ENCODE measurements at regions not wholly inside any gene's neighbourhood (a gene's known extent, or its start where the extent isn't known, plus 50 kb on each side); places are given as distances from the start of the nearest gene placed in this dataset.

DNA sequence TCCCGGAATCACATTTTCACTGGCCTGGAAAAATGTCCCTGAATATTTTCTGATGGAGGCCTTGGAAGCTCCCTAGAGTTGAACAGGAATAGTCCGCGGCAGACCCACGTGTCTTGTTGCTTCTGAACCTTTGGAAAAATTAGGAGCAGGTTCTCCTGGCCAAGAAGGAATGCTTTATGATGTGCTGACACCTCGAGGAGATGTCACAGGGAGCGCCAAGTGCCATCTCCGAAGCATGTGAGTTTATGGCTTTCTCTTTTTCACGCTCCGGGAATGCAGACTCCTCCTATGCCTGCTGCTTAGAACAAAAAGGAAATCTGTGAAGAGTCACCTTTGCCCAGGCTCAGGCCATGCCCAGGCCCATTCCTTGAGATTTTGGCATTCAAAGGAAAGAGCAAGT lies 84.6 kb downstream of the BOD1 start:
- Histone ChIP-seq H3K4me3 (no peak overlapping the region), H3K4me1 (no peaks in the 10 kb centered on the region), H3K36me3 (ENCODE audit: low read depth, missing control alignments) (no peaks in the 10 kb centered on the region), H3K9me3 (no peaks in the 10 kb centered on the region), H3K27me3 (no peaks in the 10 kb centered on the region), H3K27ac (no peak overlapping the region)
- no peak for DNase-seq
- 69 to 79% methylated on average over 9 of the region's 9 CpGs for WGBS, 2 donors
- intact Hi-C loops (cut with DNase I; ENCODE audit: low total_unique reads): no loop called here
- TF ChIP-seq, protein P1, sequence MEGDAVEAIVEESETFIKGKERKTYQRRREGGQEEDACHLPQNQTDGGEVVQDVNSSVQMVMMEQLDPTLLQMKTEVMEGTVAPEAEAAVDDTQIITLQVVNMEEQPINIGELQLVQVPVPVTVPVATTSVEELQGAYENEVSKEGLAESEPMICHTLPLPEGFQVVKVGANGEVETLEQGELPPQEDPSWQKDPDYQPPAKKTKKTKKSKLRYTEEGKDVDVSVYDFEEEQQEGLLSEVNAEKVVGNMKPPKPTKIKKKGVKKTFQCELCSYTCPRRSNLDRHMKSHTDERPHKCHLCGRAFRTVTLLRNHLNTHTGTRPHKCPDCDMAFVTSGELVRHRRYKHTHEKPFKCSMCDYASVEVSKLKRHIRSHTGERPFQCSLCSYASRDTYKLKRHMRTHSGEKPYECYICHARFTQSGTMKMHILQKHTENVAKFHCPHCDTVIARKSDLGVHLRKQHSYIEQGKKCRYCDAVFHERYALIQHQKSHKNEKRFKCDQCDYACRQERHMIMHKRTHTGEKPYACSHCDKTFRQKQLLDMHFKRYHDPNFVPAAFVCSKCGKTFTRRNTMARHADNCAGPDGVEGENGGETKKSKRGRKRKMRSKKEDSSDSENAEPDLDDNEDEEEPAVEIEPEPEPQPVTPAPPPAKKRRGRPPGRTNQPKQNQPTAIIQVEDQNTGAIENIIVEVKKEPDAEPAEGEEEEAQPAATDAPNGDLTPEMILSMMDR (IDR thresholded peaks at IDR 0.05): no peak
- no peak for TF ChIP-seq POLR2A (IDR thresholded peaks at IDR 0.05)

DNA sequence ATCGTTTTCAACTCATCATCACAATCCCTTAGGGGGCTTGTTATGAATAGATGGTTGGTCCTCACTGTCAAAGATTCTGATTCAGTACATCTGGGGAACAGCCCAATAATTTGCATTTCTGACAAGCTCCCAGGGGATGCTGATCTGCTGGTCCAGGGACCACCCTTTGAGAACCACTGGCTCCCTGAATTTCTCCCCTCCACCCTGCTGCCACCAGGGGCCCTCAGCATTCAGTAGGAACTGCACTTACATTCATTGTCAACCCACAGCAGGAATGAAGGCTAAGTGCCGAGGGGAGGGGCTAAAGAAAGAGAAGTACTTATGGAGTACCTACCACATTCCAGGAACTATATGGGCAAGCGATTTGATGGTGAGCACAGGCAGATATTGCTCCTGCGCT lies 85.9 kb downstream of the BOD1 start:
- intact Hi-C loops (cut with DNase I; ENCODE audit: low total_unique reads): no loop called here
- H3K4me3 ChIP-seq: no peak overlapping the region
- H3K27ac ChIP-seq: no peak overlapping the region
- TF ChIP-seq, protein P1 (IDR thresholded peaks at IDR 0.05): no peak
- no peak for TF ChIP-seq POLR2A (IDR thresholded peaks at IDR 0.05)
- no peaks in the 10 kb centered on the region for H3K4me1 ChIP-seq
- H3K36me3 ChIP-seq (ENCODE audit: low read depth, missing control alignments): no peaks in the 10 kb centered on the region
- 85 to 90% methylated on average over 4 of the region's 4 CpGs for WGBS, 2 donors
- no peak for DNase-seq
- H3K9me3 ChIP-seq: no peaks in the 10 kb centered on the region
- no peaks in the 10 kb centered on the region for H3K27me3 ChIP-seq

DNA sequence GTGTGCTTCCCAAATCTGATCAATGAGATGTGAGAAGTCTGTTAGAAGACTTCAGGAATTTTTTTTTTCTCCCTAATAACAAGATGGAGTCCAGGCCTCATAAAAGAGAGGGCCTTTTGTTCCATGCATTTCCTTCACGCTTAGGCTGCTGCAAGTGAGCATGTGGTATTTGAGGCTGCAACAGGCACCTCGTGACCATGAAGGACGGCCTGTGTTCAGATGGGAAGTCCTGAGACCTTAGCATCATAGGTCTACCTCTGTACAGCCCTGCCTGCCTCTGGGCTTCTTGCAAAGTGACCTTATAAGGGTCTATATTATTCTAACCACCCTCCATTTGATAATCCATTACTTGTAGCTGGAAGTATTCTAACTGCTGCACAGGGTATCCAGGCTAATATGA lies 86.6 kb downstream of the BOD1 start:
- H3K27me3 ChIP-seq: no peaks in the 10 kb centered on the region
- H3K27ac ChIP-seq: no peak overlapping the region
- no peak overlapping the region for H3K4me3 ChIP-seq
- H3K4me1 ChIP-seq: no peaks in the 10 kb centered on the region
- no peaks in the 10 kb centered on the region for H3K9me3 ChIP-seq
- intact Hi-C loops (cut with DNase I; ENCODE audit: low total_unique reads): no loop called here
- no peak for TF ChIP-seq POLR2A (IDR thresholded peaks at IDR 0.05)
- TF ChIP-seq, protein P1 (IDR thresholded peaks at IDR 0.05): no peak
- 85 to 95% methylated on average over 3 of the region's 3 CpGs for WGBS, 2 donors
- DNase-seq: no peak
- H3K36me3 ChIP-seq (ENCODE audit: low read depth, missing control alignments): no peaks in the 10 kb centered on the region

DNA sequence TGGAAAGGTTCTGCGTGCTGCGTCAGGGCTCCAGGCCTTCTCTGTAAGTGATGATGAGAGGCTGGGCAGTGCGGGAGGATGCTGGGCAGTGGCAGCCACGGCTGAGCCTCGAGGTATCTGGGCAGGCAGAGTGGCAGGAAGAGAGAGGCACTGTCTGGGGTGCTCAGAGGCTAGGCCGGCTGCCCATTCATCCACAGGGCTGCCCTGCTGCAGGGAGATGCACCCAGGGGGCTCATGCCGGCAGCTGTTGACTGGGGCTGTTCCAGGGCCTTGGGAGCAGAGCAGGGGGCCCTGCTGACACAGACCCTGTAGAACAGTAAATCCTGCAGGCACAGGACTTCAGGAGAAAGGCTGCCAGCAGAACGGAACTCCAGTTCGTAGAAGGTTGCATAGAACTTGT lies 88.8 kb downstream of the BOD1 start:
- Histone ChIP-seq H3K4me1 (no peaks in the 10 kb centered on the region), H3K36me3 (ENCODE audit: low read depth, missing control alignments) (no peaks in the 10 kb centered on the region), H3K9me3 (no peaks in the 10 kb centered on the region), H3K4me3 (no peak overlapping the region), H3K27ac (no peak overlapping the region), H3K27me3 (no peaks in the 10 kb centered on the region)
- TF ChIP-seq, protein P1 (IDR thresholded peaks at IDR 0.05): no peak
- no peak for TF ChIP-seq POLR2A (IDR thresholded peaks at IDR 0.05)
- no peak for DNase-seq
- intact Hi-C loops (cut with DNase I; ENCODE audit: low total_unique reads): no loop called here
- 88 to 91% methylated on average over 7 to 9 of the region's 9 CpGs for WGBS, 2 donors

DNA sequence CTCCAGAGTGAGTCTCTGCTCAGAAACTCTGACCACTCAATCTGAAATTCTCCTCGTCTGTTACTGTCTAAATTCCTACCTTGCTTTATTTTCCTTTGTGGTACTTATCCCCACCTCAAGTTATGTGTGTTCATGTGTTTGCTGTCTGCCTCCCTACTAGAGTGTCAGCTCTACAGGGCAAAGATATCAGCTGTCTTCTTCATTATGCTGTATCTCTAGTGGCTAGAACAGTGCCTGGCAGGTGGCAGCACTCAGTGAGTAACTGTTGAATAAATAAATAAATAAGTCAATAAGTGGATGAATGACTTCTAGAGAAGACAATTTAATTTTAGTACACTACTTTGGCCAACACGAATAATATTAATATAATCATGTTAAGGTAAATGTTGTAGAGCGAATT lies 92.3 kb downstream of the BOD1 start:
- Histone ChIP-seq H3K9me3 (no peaks in the 10 kb centered on the region), H3K27ac (no peak overlapping the region), H3K27me3 (no peaks in the 10 kb centered on the region), H3K4me1 (no peaks in the 10 kb centered on the region), H3K36me3 (ENCODE audit: low read depth, missing control alignments) (no peaks in the 10 kb centered on the region), H3K4me3 (no peak overlapping the region)
- DNase-seq: no peak
- intact Hi-C loops (cut with DNase I; ENCODE audit: low total_unique reads): no loop called here
- no peak for TF ChIP-seq POLR2A (IDR thresholded peaks at IDR 0.05)
- TF ChIP-seq, protein P1 (IDR thresholded peaks at IDR 0.05): no peak
- 85 to 91% methylated on average over 3 of the region's 3 CpGs for WGBS, 2 donors
